ENCODE measurements at regions not wholly inside any gene's neighbourhood (a gene's known extent, or its start where the extent isn't known, plus 50 kb on each side); places are given as distances from the start of the nearest gene placed in this dataset.
A peak's percentile ranks its signal among the peaks of the same experiment; 100 is the strongest.

GRCh38 chr6:25054469-25054868 is 118.7 kb upstream of the RIPOR2 start:
- FAIRE-seq = no peak

More at GRCh38 chr6:25054469-25054868, 118.7 kb upstream of the RIPOR2 start:
- CTCF ChIA-PET = interaction anchor here (1.2 to 7.8 kb wide), 14 partner anchors 9 to 199 kb away, joined by 3 to 91 read pairs (median 10); partner anchors contain the start of gene RIPOR2
- SMC1A ChIA-PET (ENCODE audit: uncharacterized antibody, unreplicated experiment) = interaction anchor here (0.6 to 14.9 kb wide), 20 partner anchors 8 to 340 kb away, joined by 3 to 304 read pairs (median 8); partner anchors contain the start of gene RIPOR2
- H4K20me1 ChIP-seq (ENCODE audit: control insufficient read depth, insufficient read depth) = no peaks in the 10 kb centered on the region
- POLR2A ChIA-PET = interaction anchor here (0.8 to 5.9 kb wide), 10 partner anchors 8 to 279 kb away, joined by 3 to 87 read pairs (median 7); no protein-coding TSS in a partner anchor
- H3K9me3 ChIP-seq (replicated peaks; ENCODE audit: control insufficient read depth, insufficient read depth, low read length) = no peaks in the 10 kb centered on the region; the same call in 2 of the 3 replicates
- H3K27me3 ChIP-seq (replicated peaks in 1 of 2; ENCODE audit: control insufficient read depth in 2 of 2, insufficient read depth in 2 of 2, low read length in 1 of 2) = no peaks in the 10 kb centered on the region
- no peak for TF ChIP-seq KDM1A (IDR thresholded peaks at IDR 0.05; ENCODE audit: borderline replicate concordance)
- no peak for TF ChIP-seq USF2 (IDR thresholded peaks at IDR 0.05; ENCODE audit: borderline replicate concordance, low read depth, low read length)
- TF ChIP-seq ZNF592 (IDR thresholded peaks at IDR 0.05) = no peak
- no peak for TF ChIP-seq ZNF207 (IDR thresholded peaks at IDR 0.05; ENCODE audit: borderline replicate concordance)
- no peak for TF ChIP-seq NR2F1 (conservative IDR thresholded peaks at IDR 0.05)
- H3K79me2 ChIP-seq (ENCODE audit: control insufficient read depth, insufficient read depth, low read length) = no peaks in the 10 kb centered on the region
- intact Hi-C loops (cut with micrococcal nuclease; ENCODE audit: unreplicated experiment) (no loop called here), in situ Hi-C loops (cut with MboI) (no loop called here)
- peaks cover 26% of the 10 kb centered on the region for H3K4me1 ChIP-seq (ENCODE audit: control insufficient read depth, insufficient read depth, low read length)
- no peak overlapping the region for H3K9ac ChIP-seq (ENCODE audit: control insufficient read depth, insufficient read depth, low read length)
- RAD21 ChIA-PET (ENCODE audit: unreplicated experiment) = interaction anchor here (1.1 to 4.8 kb wide), 12 partner anchors 8 to 276 kb away, joined by 3 to 63 read pairs (median 10); no protein-coding TSS in a partner anchor
- H3K36me3 ChIP-seq (ENCODE audit: control insufficient read depth in 2 of 2, insufficient read depth in 2 of 2, low read length in 1 of 2) = no peaks in the 10 kb centered on the region
- DNase-seq (ENCODE audit: low read depth, low spot score) (no peak), ATAC-seq (peak; percentile 23)
- H2AFZ ChIP-seq (ENCODE audit: control insufficient read depth, low read depth, low read length) = peak overlapping the region; percentile 65; the same call in 1 of the 2 replicates
- no peak overlapping the region for H3K4me3 ChIP-seq
- peak overlapping the region; percentile 51 for H3K4me2 ChIP-seq (ENCODE audit: control insufficient read depth, insufficient read depth)
- 4% methylated on average over 3 of the region's 3 CpGs for WGBS (ENCODE audit: insufficient coverage, insufficient replicate concordance, low lambda C conversion rate, missing lambda C conversion rate)
- H3K27ac ChIP-seq (ENCODE audit: control insufficient read depth, insufficient read depth) = peak overlapping the region; percentile 41
- TSS peak; percentile 92 for BruUV-seq (replicated peaks)

Measured in GM12878 (cell line).